ENCODE measurements at regions not wholly inside any gene's neighbourhood (a gene's known extent, or its start where the extent isn't known, plus 50 kb on each side); places are given as distances from the start of the nearest gene placed in this dataset.
"Not testable (repeated sequence)": the region's sequence is repeated elsewhere in the genome, so short reads cannot be mapped to it uniquely, and the experiment has no call there.

- no peak for DNase-seq
These were observed 57.4 kb upstream of the ST3GAL6 start for GRCh38 chr3:98705694-98706093.

GRCh38 chr3:98708681-98709080 is 54.5 kb upstream of the ST3GAL6 start:
- not testable (repeated sequence) for DNase-seq

- no peak for DNase-seq
These were observed 53.7 kb upstream of the ST3GAL6 start for GRCh38 chr3:98709441-98709840.

GRCh38 chr3:98710067-98710659 is 53.0 kb upstream of the ST3GAL6 start:
- DNase-seq: no peak

- no peak for DNase-seq
These were observed 51.7 kb upstream of the ST3GAL6 start for GRCh38 chr3:98711426-98711825.

GRCh38 chr3:98712726-98713125 is 50.4 kb upstream of the ST3GAL6 start:
- no peak for DNase-seq

GRCh38 chr3:98713332-98713731 is 49.8 kb upstream of the ST3GAL6 start:
- DNase-seq: not testable (repeated sequence)

All from NCI-H524 treated with DMSO at 0.1 percent for 48 hours (cell line).